Left renal pelvis (tissue), 4 donors: ENCODE measurements at regions not wholly inside any gene's neighbourhood (a gene's known extent, or its start where the extent isn't known, plus 50 kb on each side); places are given as distances from the start of the nearest gene placed in this dataset.

Source experiments
- DNase-seq, 4 donors: peaks; one replicate each; pipeline ENCODE4 v3.0.0-alpha.2; 2013; ENCODE audit warnings: low read depth in 4 of 4, low spot score in 3 of 4

DNA sequence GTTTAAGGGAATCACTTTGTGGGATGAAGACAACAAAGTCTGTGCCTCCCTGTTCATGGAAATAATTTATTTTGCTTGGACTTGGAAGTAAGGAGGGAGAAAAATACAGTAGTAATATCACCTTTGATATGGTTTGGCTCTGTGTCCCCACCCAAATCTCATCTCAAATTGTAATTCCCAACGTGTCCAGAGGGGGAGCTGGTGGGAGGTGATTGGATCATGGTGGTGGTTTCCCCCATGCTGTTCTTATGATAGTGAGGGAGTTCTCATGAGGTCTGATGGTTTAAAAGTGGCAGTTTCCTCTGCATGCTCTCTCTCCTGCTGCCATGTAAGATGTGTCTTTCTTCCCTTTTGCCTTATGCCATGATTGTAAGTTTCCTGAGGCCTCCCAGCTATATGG is 460.7 kb downstream of the NOVA1 start:
- no peak for DNase-seq

- no peak for DNase-seq
Observed at GRCh38 chr14:26132061-26132645, 465.7 kb downstream of the NOVA1 start.

- DNase-seq: no peak
Observed at GRCh38 chr14:26130690-26131089, 467.1 kb downstream of the NOVA1 start.

- no peak for DNase-seq
Observed at GRCh38 chr14:26128931-26129671, 468.7 kb downstream of the NOVA1 start.

GRCh38 chr14:26124896-26125438 is 472.9 kb downstream of the NOVA1 start:
- no peak for DNase-seq

DNA sequence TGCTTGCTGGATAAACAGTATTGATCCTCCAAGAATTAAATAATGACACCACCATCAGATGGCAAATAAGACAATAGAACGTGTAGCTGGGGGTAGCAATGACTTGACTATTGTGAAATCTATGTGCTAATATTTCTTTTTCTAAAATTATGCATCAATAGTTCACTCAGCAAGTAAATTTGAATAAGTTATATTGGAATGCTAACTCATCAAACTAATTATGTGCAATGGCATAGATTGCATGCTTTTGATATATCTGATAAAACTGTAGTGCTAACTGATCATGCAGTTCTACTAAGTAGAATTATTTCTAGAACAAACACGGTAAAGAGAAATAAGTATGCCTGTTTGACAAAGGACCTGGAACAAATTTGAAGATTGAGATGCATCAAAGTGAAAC is 474.4 kb downstream of the NOVA1 start:
- no peak for DNase-seq

DNA sequence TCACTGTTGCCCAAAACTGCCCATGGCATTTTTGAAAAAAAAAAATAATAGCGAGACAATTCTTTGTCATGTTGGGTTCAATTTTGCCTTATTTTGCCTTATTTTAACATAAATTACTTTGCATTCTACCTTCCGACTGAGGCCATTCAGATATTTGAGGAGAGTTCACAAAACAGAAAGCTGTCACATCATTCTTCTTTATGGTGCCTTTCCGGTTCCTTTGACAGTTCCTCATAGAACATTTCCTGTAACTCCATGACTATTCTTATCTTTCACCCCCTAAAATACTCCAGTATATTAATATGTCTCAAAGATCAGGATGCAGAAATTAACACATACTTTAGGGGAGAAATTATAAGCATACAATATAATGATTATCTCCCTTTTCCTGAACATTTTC is 476.7 kb downstream of the NOVA1 start:
- no peak for DNase-seq

DNA sequence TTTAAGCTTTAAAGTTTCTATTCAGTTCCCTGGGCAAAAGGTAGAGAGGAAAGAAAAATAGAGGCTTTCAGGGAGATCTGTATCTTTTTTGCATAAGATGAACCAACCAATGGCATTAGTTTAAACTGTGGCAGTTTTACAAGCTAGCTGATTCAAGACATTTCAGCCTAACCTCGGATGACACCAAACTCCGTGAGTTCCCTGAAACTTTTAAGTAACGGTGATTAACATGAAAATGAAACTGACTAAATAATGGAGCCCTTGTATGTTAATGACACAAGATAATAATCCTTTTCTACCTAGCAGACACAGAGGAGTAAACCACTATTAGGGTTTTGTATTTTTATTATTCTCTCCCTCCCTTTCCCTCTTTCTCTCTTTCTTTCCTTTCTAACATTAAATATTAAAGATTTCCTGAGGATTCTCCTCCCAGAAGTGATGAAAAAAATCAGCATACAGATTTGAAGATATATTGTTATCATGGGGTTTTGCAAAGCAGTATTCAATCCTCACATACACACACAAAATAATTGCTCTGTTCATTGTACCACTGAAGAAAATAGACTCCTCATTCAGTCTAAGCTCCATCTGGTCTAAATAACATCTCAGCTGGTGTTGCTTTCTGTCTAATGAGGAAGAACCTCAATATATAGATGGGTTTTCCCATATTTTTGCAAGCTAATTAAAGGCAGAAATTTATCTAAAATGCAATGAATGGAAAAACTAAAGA is 483.8 kb downstream of the NOVA1 start:
- no peak for DNase-seq

GRCh38 chr14:26104717-26105116 is 493.1 kb downstream of the NOVA1 start:
- no peak for DNase-seq

- no peak for DNase-seq
Observed at GRCh38 chr14:26097852-26098251, 500.0 kb downstream of the NOVA1 start.

GRCh38 chr14:26088275-26088674 is 509.6 kb downstream of the NOVA1 start:
- DNase-seq: no peak

DNA sequence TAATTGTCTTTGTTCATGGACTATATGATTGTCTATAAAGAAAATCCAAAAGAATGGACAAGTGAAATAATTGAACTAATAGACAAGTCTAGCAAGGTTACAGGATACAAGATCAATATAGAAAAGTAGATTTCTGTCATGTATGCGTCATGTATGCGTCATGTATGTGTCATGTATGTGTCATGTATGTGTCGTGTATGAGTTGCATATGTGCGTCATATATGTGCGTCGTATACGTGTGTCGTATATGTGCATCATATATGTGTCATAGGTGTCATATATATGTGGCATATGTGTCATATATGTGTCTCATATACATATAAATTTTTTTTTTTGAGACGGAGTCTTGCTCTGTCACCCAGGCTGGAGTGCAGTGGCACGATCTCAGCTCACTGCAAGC is 516.8 kb downstream of the NOVA1 start:
- DNase-seq: no peak

- DNase-seq: no peak
Observed at GRCh38 chr14:26078561-26078960, 519.3 kb downstream of the NOVA1 start.

GRCh38 chr14:26074892-26075291 is 522.9 kb downstream of the NOVA1 start:
- DNase-seq: no peak

DNA sequence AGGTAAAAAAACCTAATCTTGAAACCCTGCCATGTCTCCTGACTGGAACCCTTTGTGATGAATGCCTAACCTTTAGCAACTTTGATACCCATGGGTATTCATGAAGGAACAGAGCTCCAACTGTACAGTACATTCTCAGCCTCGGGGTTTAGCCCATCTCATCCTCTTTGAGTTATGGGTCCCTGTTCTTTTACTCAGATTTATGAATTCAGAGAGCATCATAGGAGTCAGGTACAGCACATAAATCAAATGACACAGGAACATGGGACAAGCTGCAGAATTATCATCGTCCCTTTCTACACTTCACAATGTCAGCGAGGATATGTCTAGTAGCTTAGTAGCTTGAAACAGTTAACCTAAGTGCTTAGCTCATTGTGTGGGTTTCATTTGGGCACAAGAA is 527.4 kb downstream of the NOVA1 start:
- DNase-seq: no peak

DNA sequence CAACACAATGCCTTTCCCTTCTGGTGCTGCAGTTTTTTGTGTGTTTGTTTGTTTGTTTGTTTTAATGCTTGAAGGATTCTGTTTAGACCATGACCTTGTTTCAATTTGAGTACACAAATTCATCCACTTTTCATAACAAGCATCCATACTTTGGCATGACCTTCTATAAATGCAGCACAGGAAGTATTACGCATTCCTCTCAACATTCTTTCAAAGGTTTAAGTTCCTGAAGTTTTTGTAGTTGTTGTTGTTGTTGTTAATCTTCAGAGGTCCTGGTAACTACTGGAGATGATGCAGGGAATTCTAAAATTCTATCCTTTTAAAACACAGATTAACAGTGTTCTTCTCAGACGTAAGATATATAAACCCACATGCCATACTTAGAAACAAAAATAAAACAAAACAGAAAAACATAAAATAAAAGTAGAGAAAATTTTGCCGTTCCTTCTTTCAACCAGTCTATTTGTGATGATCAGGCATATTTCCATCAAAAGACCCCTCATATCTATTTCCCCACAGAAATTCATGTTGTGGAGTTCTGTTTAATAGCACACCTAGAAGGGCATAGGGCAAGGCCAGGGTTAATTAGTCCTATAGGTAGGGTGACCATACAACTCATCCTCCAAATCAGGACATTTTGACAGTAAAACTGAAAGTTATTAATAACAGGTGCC is 529.9 kb downstream of the NOVA1 start:
- no peak for DNase-seq

- no peak for DNase-seq
Observed at GRCh38 chr14:26067341-26067740, 530.5 kb downstream of the NOVA1 start.

DNA sequence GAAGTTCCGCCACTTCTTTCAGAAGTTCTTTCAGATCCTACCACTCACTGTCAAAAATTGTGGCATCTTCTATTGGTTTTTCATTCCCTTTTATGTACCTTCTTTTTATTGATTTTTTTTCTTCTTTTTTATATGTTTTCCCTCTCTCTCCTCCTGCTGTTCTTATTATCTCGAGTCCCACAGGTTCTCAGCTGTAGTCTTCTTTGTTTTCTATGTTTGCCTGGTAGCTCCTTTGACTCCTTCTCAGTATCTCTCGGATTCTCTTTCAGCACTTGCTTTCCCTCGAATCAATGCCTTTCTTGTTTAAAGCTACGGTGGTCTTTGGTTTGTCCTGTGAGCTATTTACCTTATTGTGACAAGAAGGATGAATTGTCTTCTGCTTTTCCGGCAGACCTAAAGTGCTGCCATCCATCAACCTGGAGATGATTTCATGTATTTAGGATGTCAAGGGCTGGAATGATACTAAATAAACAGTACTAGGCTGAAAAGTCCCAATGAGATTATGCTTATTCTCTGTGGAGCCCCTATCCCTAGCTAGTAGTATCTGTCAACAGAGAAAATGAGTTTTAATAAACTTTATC is 541.7 kb downstream of the NOVA1 start:
- DNase-seq: no peak

GRCh38 chr14:26032348-26032747 is 565.5 kb downstream of the NOVA1 start:
- no peak for DNase-seq

- DNase-seq: no peak
Observed at GRCh38 chr14:26026384-26026783, 571.4 kb downstream of the NOVA1 start.

GRCh38 chr14:26023967-26024366 is 573.9 kb downstream of the NOVA1 start:
- DNase-seq: no peak
